ENCODE measurements at regions not wholly inside any gene's neighbourhood (a gene's known extent, or its start where the extent isn't known, plus 50 kb on each side); places are given as distances from the start of the nearest gene placed in this dataset.
A peak's percentile ranks its signal among the peaks of the same experiment; 100 is the strongest.

DNA sequence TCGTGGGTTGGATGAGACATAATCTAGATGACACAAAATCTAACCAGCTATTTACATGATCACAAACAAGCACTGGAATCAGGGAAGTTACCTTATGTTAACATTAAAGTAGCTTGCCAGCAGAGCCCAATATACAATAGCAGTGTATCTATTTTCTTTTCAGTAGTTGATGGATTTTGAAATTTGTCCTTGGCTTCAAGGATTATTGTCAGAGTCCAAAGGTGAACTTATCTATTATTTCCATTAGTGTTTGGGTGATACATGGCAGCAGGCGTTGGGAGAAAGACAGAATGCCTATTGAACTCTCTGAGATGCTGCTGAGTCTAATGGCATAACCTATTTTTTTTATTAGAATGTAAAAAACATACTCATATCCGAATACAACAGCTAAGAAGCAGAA is 223.2 kb upstream of the ACTBL2 start:
- no peak overlapping the region for H3K9ac ChIP-seq (ENCODE audit: insufficient read length, low read depth)
- H3K4me1 ChIP-seq (ENCODE audit: insufficient read depth, insufficient read length), result no peaks in the 10 kb centered on the region
- no peaks in the 10 kb centered on the region for H3K27me3 ChIP-seq (ENCODE audit: insufficient read depth, insufficient read length)
- H3K4me3 ChIP-seq (ENCODE audit: insufficient read length, low read depth), result no peak overlapping the region
- DNase-seq (ENCODE audit: low read depth, low spot score), result no peak
- H3K36me3 ChIP-seq (ENCODE audit: insufficient read depth, insufficient read length, low read length), result no peaks in the 10 kb centered on the region
- no peak for TF ChIP-seq ZNF274 (IDR thresholded peaks at IDR 0.05; ENCODE audit: low read depth, low read length)
- no peak for TF ChIP-seq YY1 (IDR thresholded peaks at IDR 0.05; ENCODE audit: insufficient read depth, insufficient read length)
- TF ChIP-seq SUZ12 (IDR thresholded peaks at IDR 0.05; ENCODE audit: extremely low read depth, insufficient read depth, insufficient read length), result no peak
- H3K9me3 ChIP-seq (ENCODE audit: insufficient read depth, low read length), result peaks cover 3% of the 10 kb centered on the region; the same call in 1 of the 2 replicates

DNA sequence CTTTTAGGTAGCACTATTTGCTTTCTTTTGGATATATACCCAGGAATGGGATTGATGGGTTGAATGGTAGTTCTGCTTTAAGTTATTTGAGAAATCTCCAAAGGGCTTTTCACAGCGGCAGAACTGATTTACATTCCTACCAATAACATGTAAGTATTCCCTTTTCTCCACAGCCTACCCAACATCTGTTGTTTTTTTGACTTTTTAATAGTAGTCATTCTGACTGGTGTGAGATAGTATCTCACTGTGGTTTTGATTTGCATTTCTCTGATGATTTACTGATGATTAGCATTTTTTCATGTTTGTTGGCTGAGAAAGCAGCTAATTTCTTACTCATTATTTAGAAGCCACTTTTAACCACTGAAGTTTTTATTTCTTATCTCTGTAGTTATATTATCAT is 221.1 kb upstream of the ACTBL2 start:
- no peak overlapping the region for H3K9ac ChIP-seq (ENCODE audit: insufficient read length, low read depth)
- DNase-seq (ENCODE audit: low read depth, low spot score), result no peak
- no peaks in the 10 kb centered on the region for H3K4me1 ChIP-seq (ENCODE audit: insufficient read depth, insufficient read length)
- no peaks in the 10 kb centered on the region for H3K36me3 ChIP-seq (ENCODE audit: insufficient read depth, insufficient read length, low read length)
- H3K27me3 ChIP-seq (ENCODE audit: insufficient read depth, insufficient read length), result no peaks in the 10 kb centered on the region
- TF ChIP-seq ZNF274 (IDR thresholded peaks at IDR 0.05; ENCODE audit: low read depth, low read length) (no peak), SUZ12 (IDR thresholded peaks at IDR 0.05; ENCODE audit: extremely low read depth, insufficient read depth, insufficient read length) (no peak), YY1 (IDR thresholded peaks at IDR 0.05; ENCODE audit: insufficient read depth, insufficient read length) (no peak)
- H3K4me3 ChIP-seq (ENCODE audit: insufficient read length, low read depth), result no peak overlapping the region
- H3K9me3 ChIP-seq (ENCODE audit: insufficient read depth, low read length), result no peaks in the 10 kb centered on the region

DNA sequence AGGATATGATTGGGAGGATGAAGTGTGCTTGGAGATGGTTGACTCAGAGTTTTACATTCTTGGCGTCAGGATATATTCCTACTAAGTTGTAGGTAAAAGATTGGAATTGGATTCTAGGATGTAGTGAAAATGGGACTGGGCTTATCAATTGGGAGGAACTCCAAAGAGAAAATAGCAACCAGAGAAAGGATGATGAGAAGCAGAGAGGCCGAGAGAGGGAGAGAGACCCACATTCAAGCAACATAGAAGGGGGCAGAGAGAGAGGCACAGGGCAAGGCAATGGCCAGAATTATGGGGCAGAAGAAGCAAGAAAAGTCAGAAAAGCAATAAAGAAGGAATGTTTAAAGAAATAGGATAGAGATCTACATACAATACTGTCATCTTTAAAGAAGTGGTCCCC is 217.9 kb upstream of the ACTBL2 start:
- Histone ChIP-seq H3K27me3 (ENCODE audit: insufficient read depth, insufficient read length) (no peaks in the 10 kb centered on the region), H3K4me3 (ENCODE audit: insufficient read length, low read depth) (no peak overlapping the region), H3K4me1 (ENCODE audit: insufficient read depth, insufficient read length) (no peaks in the 10 kb centered on the region), H3K9ac (ENCODE audit: insufficient read length, low read depth) (no peak overlapping the region), H3K36me3 (ENCODE audit: insufficient read depth, insufficient read length, low read length) (no peaks in the 10 kb centered on the region), H3K9me3 (ENCODE audit: insufficient read depth, low read length) (no peaks in the 10 kb centered on the region)
- DNase-seq (ENCODE audit: low read depth, low spot score), result no peak
- TF ChIP-seq ZNF274 (IDR thresholded peaks at IDR 0.05; ENCODE audit: low read depth, low read length) (no peak), YY1 (IDR thresholded peaks at IDR 0.05; ENCODE audit: insufficient read depth, insufficient read length) (no peak)

DNA sequence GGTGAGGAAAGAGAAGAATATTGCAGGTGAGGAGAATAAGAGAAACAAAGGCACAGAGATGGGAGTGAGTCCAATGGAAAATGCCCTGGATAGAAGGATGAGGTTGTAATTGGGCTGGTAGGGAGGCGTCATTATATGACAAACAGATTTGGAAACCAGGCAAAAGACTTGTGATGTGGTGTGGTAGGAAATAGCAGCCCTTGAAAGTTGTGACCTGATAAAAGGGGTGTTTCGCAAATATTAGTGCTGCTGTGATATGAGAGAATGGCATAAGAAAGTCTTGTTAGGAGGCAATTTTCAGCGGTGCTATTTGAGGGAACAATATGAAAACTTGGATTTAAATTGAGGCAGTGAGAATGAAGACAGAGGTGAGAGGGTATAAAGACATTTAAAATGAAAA is 217.5 kb upstream of the ACTBL2 start:
- Histone ChIP-seq H3K4me1 (ENCODE audit: insufficient read depth, insufficient read length) (no peaks in the 10 kb centered on the region), H3K27me3 (ENCODE audit: insufficient read depth, insufficient read length) (no peaks in the 10 kb centered on the region), H3K9me3 (ENCODE audit: insufficient read depth, low read length) (no peaks in the 10 kb centered on the region), H3K4me3 (ENCODE audit: insufficient read length, low read depth) (no peak overlapping the region), H3K9ac (ENCODE audit: insufficient read length, low read depth) (no peak overlapping the region), H3K36me3 (ENCODE audit: insufficient read depth, insufficient read length, low read length) (no peaks in the 10 kb centered on the region)
- TF ChIP-seq YY1 (IDR thresholded peaks at IDR 0.05; ENCODE audit: insufficient read depth, insufficient read length) (no peak), SUZ12 (IDR thresholded peaks at IDR 0.05; ENCODE audit: extremely low read depth, insufficient read depth, insufficient read length) (no peak), ZNF274 (IDR thresholded peaks at IDR 0.05; ENCODE audit: low read depth, low read length) (no peak)
- DNase-seq (ENCODE audit: low read depth, low spot score), result no peak

DNA sequence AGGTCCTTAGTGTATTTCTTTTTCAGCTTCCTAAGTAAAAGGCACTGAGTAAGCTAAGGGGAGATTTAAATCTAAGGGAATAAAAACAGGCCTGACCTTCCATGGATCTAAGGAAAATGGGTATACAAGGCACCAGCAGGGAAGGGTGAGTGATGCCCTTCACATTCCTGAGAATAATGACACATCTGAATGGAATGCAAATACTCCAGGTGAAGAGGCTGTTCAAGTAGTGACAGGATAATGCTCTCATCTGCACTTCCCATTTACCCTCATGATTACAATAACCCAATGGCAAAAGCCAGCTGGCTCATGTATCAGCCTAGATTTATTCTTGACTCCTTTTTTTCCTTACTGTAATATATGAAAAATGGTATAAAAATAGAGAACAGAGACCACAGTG is 216.2 kb upstream of the ACTBL2 start:
- Histone ChIP-seq H3K4me1 (ENCODE audit: insufficient read depth, insufficient read length) (no peaks in the 10 kb centered on the region), H3K9ac (ENCODE audit: insufficient read length, low read depth) (no peak overlapping the region), H3K4me3 (ENCODE audit: insufficient read length, low read depth) (no peak overlapping the region), H3K27me3 (ENCODE audit: insufficient read depth, insufficient read length) (no peaks in the 10 kb centered on the region), H3K36me3 (ENCODE audit: insufficient read depth, insufficient read length, low read length) (no peaks in the 10 kb centered on the region), H3K9me3 (ENCODE audit: insufficient read depth, low read length) (no peaks in the 10 kb centered on the region)
- TF ChIP-seq SUZ12 (IDR thresholded peaks at IDR 0.05; ENCODE audit: extremely low read depth, insufficient read depth, insufficient read length) (no peak), YY1 (IDR thresholded peaks at IDR 0.05; ENCODE audit: insufficient read depth, insufficient read length) (no peak), ZNF274 (IDR thresholded peaks at IDR 0.05; ENCODE audit: low read depth, low read length) (no peak)
- peak; percentile 27 for DNase-seq (ENCODE audit: low read depth, low spot score)

DNA sequence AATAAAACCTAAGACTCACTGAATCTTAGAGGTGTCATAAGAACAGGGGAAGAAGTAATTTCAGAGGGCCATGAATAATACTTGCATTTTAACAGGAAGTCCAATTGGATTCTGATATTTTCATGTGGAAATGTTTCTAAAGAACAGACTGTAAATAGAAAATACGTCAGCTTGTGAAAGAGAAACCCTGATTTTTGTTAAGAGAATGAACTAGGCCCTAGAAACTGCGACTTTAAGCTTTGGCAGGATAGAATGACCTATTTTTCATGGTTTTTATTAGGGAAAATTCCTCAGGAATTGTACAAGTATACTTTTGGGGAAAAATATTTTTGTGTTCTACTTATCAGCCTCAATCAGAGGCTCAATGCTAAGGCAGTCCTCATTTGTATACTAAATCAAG is 215.5 kb upstream of the ACTBL2 start:
- no peak for TF ChIP-seq ZNF274 (IDR thresholded peaks at IDR 0.05; ENCODE audit: low read depth, low read length)
- no peak for TF ChIP-seq YY1 (IDR thresholded peaks at IDR 0.05; ENCODE audit: insufficient read depth, insufficient read length)
- TF ChIP-seq SUZ12 (IDR thresholded peaks at IDR 0.05; ENCODE audit: extremely low read depth, insufficient read depth, insufficient read length), result no peak
- no peak overlapping the region for H3K4me3 ChIP-seq (ENCODE audit: insufficient read length, low read depth)
- DNase-seq (ENCODE audit: low read depth, low spot score), result no peak
- no peaks in the 10 kb centered on the region for H3K27me3 ChIP-seq (ENCODE audit: insufficient read depth, insufficient read length)
- no peaks in the 10 kb centered on the region for H3K4me1 ChIP-seq (ENCODE audit: insufficient read depth, insufficient read length)
- H3K9ac ChIP-seq (ENCODE audit: insufficient read length, low read depth), result no peak overlapping the region
- no peaks in the 10 kb centered on the region for H3K9me3 ChIP-seq (ENCODE audit: insufficient read depth, low read length)
- H3K36me3 ChIP-seq (ENCODE audit: insufficient read depth, insufficient read length, low read length), result no peaks in the 10 kb centered on the region

DNA sequence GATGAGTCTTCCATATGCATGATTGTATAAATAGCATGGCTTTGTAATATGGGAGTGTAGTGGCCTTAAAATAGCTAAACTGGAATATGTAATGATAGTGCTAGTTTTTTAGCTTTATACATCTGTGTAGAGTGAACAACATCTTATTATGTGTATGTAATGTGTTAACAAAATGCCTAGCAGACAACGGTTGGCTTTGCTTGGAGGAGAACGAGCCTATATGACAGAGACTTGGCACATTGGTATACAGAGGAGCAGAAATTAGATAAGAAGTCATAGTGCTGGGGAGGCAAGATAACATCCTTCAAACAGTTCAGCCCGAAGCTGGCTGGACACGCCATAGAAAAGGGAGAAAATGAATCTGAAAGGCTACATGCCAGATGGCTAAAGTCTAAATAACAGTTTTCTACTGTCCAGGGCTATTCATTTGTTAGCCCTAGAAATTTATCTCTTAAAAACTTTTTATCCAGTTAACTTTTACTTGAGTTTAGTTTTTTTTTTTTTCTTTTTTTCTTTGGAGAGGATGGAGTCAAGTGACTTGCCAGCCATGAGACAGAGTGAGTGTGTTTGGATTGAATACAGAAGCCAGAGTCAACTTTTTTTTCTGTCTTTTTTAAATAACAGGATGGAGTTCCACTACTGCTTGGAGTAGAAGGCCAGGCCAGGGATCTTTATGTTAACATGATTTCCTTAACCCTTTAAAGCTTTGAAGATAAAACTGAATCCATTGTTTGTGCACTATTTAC is 214.4 kb upstream of the ACTBL2 start:
- Histone ChIP-seq H3K9me3 (ENCODE audit: insufficient read depth, low read length) (no peaks in the 10 kb centered on the region), H3K36me3 (ENCODE audit: insufficient read depth, insufficient read length, low read length) (no peaks in the 10 kb centered on the region), H3K4me1 (ENCODE audit: insufficient read depth, insufficient read length) (no peaks in the 10 kb centered on the region), H3K4me3 (ENCODE audit: insufficient read length, low read depth) (no peak overlapping the region), H3K27me3 (ENCODE audit: insufficient read depth, insufficient read length) (no peaks in the 10 kb centered on the region), H3K9ac (ENCODE audit: insufficient read length, low read depth) (no peak overlapping the region)
- TF ChIP-seq YY1 (IDR thresholded peaks at IDR 0.05; ENCODE audit: insufficient read depth, insufficient read length), result no peak
- TF ChIP-seq ZNF274 (IDR thresholded peaks at IDR 0.05; ENCODE audit: low read depth, low read length), result no peak
- no peak for DNase-seq (ENCODE audit: low read depth, low spot score)
